Ishikawa (cell line): ENCODE measurements at regions not wholly inside any gene's neighbourhood (a gene's known extent, or its start where the extent isn't known, plus 50 kb on each side); places are given as distances from the start of the nearest gene placed in this dataset.

ENCODE experiments used
- CEBPB ChIP-seq: IDR thresholded peaks from 2 replicates; pipeline ENCODE4 v1.6.1; 2012
- CREB1 ChIP-seq: IDR thresholded peaks from 2 replicates; pipeline ENCODE4 v1.6.1; 2012; ENCODE audit warnings: low read depth
- EGR1 ChIP-seq: IDR thresholded peaks from 2 replicates; pipeline ENCODE4 v1.6.1; 2012
- EP300 ChIP-seq: IDR thresholded peaks from 2 replicates; pipeline ENCODE4 v1.6.1; 2012; ENCODE audit warnings: borderline replicate concordance
- FOXM1 ChIP-seq: IDR thresholded peaks from 2 replicates; pipeline ENCODE4 v1.6.1; 2012; ENCODE audit warnings: low read depth, borderline replicate concordance
- MAX ChIP-seq: IDR thresholded peaks from 2 replicates; pipeline ENCODE4 v1.6.1; 2012
- NFIC ChIP-seq: IDR thresholded peaks from 2 replicates; pipeline ENCODE4 v1.6.1; 2012
- RAD21 ChIP-seq: IDR thresholded peaks from 2 replicates; pipeline ENCODE4 v1.6.1; 2012; ENCODE audit warnings: low read depth
- REST ChIP-seq: IDR thresholded peaks from 2 replicates; pipeline ENCODE4 v1.6.1; 2012; ENCODE audit warnings: low read depth, mild to moderate bottlenecking
- TAF1 ChIP-seq: IDR thresholded peaks from 2 replicates; pipeline ENCODE4 v1.6.1; 2012; ENCODE audit warnings: low read depth, mild to moderate bottlenecking
- TCF12 ChIP-seq: IDR thresholded peaks from 2 replicates; pipeline ENCODE4 v1.6.1; 2012; ENCODE audit warnings: low read depth
- TEAD4 ChIP-seq: IDR thresholded peaks from 2 replicates; pipeline ENCODE4 v1.6.1; 2012
- USF1 ChIP-seq: IDR thresholded peaks from 2 replicates; pipeline ENCODE4 v1.6.1; 2012
- YY1 ChIP-seq: IDR thresholded peaks from 2 replicates; pipeline ENCODE4 v1.6.1; 2012; ENCODE audit warnings: low read depth
- ZBTB7A ChIP-seq: IDR thresholded peaks from 2 replicates; pipeline ENCODE4 v1.6.1; 2012; ENCODE audit warnings: low read depth

GRCh38 chr9:117987945-117988344 lies 283.7 kb downstream of the TLR4 start:
- TF ChIP-seq MAX: no peak
- no peak for TF ChIP-seq YY1
- no peak for TF ChIP-seq CREB1
- TF ChIP-seq NFIC: no peak
- no peak for TF ChIP-seq FOXM1
- TF ChIP-seq RAD21: no peak

- TF ChIP-seq CREB1 (no peak), FOXM1 (no peak), TEAD4 (no peak), YY1 (no peak), EP300 (no peak), RAD21 (no peak), CEBPB (no peak), MAX (no peak), TCF12 (no peak)
Observed at GRCh38 chr9:117992006-117992405, 287.8 kb downstream of the TLR4 start.

GRCh38 chr9:118000581-118000980 lies 296.4 kb downstream of the TLR4 start:
- TF ChIP-seq TEAD4 (no peak), REST (no peak), EP300 (no peak), USF1 (no peak), MAX (no peak), TAF1 (no peak), YY1 (no peak), TCF12 (no peak), ZBTB7A (no peak), EGR1 (no peak), CREB1 (no peak), RAD21 (no peak), NFIC (no peak), FOXM1 (no peak), CEBPB (no peak)

GRCh38 chr9:118003240-118003639 lies 299.0 kb downstream of the TLR4 start:
- no peak for TF ChIP-seq REST
- TF ChIP-seq EGR1: no peak
- no peak for TF ChIP-seq TCF12
- no peak for TF ChIP-seq TEAD4
- TF ChIP-seq FOXM1: no peak
- TF ChIP-seq EP300: no peak
- no peak for TF ChIP-seq NFIC
- TF ChIP-seq USF1: no peak
- no peak for TF ChIP-seq CEBPB
- no peak for TF ChIP-seq YY1
- no peak for TF ChIP-seq MAX
- no peak for TF ChIP-seq RAD21

GRCh38 chr9:118008246-118008645 lies 304.0 kb downstream of the TLR4 start:
- TF ChIP-seq ZBTB7A: no peak

GRCh38 chr9:118009614-118010013 lies 305.4 kb downstream of the TLR4 start:
- TF ChIP-seq FOXM1 (no peak), YY1 (no peak), CEBPB (no peak)

GRCh38 chr9:118017607-118018122 lies 313.5 kb downstream of the TLR4 start:
- no peak for TF ChIP-seq CREB1
